ENCODE measurements at regions not wholly inside any gene's neighbourhood (a gene's known extent, or its start where the extent isn't known, plus 50 kb on each side); places are given as distances from the start of the nearest gene placed in this dataset.

- WGBS: 63% methylated on average over 2 of the region's 2 CpGs
- no peak for DNase-seq (ENCODE audit: low read depth in 6 of 9, low spot score in 9 of 9)
- no peaks in the 10 kb centered on the region for H3K4me1 ChIP-seq (ENCODE audit: control insufficient read depth in 2 of 2, insufficient read depth in 2 of 2, low read length in 2 of 2)
- H3K9me3 ChIP-seq (ENCODE audit: control insufficient read depth in 2 of 2, insufficient read depth in 1 of 2, low read length in 1 of 2): no peaks in the 10 kb centered on the region
- no peaks in the 10 kb centered on the region for H3K36me3 ChIP-seq (ENCODE audit: control insufficient read depth in 2 of 2, insufficient read depth in 2 of 2, low read length in 1 of 2)
- no peaks in the 10 kb centered on the region for H3K27me3 ChIP-seq (ENCODE audit: control insufficient read depth in 2 of 2, insufficient read depth in 1 of 2, low read length in 1 of 2)
- H3K27ac ChIP-seq (ENCODE audit: low read depth in 1 of 2, low read length in 1 of 2): no peak overlapping the region
- H3K4me3 ChIP-seq (ENCODE audit: low read length in 2 of 2): no peak overlapping the region
These were observed 187.4 kb downstream of the KLHL28 start for GRCh38 chr14:44774396-44774795.

DNA sequence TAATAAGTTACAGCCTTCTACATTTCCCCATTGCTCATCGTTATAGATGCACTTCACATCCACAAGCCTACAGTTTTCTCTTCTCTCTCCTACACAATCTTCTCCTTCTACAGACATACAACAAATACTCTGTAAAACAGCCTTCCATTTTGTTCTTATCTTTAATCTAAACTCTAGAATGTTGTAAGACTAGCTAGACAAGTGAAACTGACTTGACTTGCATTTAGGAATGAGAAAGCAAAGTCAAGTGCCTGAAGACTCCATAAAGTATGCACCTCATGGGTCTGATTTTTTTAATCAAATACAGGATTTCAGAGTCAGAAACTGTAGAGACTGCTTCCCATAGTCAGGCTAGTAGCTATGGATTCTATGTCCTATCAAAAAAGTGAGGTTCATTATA is 190.3 kb downstream of the KLHL28 start:
- H3K9me3 ChIP-seq (ENCODE audit: control insufficient read depth in 2 of 2, insufficient read depth in 1 of 2, low read length in 1 of 2): no peaks in the 10 kb centered on the region
- no peaks in the 10 kb centered on the region for H3K36me3 ChIP-seq (ENCODE audit: control insufficient read depth in 2 of 2, insufficient read depth in 2 of 2, low read length in 1 of 2)
- no peaks in the 10 kb centered on the region for H3K27me3 ChIP-seq (ENCODE audit: control insufficient read depth in 2 of 2, insufficient read depth in 1 of 2, low read length in 1 of 2)
- H3K4me3 ChIP-seq (ENCODE audit: low read length in 2 of 2): no peak overlapping the region
- WGBS: 91% methylated on average over 1 of the region's 1 CpG
- no peak for DNase-seq (ENCODE audit: low read depth in 6 of 9, low spot score in 9 of 9)
- no peaks in the 10 kb centered on the region for H3K4me1 ChIP-seq (ENCODE audit: control insufficient read depth in 2 of 2, insufficient read depth in 2 of 2, low read length in 2 of 2)
- no peak overlapping the region for H3K27ac ChIP-seq (ENCODE audit: low read depth in 1 of 2, low read length in 1 of 2)

- 90% methylated on average over 3 of the region's 3 CpGs for WGBS
- no peaks in the 10 kb centered on the region for H3K27me3 ChIP-seq (ENCODE audit: control insufficient read depth in 2 of 2, insufficient read depth in 1 of 2, low read length in 1 of 2)
- no peak overlapping the region for H3K27ac ChIP-seq (ENCODE audit: low read depth in 1 of 2, low read length in 1 of 2)
- no peaks in the 10 kb centered on the region for H3K4me1 ChIP-seq (ENCODE audit: control insufficient read depth in 2 of 2, insufficient read depth in 2 of 2, low read length in 2 of 2)
- no peaks in the 10 kb centered on the region for H3K9me3 ChIP-seq (ENCODE audit: control insufficient read depth in 2 of 2, insufficient read depth in 1 of 2, low read length in 1 of 2)
- no peaks in the 10 kb centered on the region for H3K36me3 ChIP-seq (ENCODE audit: control insufficient read depth in 2 of 2, insufficient read depth in 2 of 2, low read length in 1 of 2)
- no peak overlapping the region for H3K4me3 ChIP-seq (ENCODE audit: low read length in 2 of 2)
- no peak for DNase-seq (ENCODE audit: low read depth in 6 of 9, low spot score in 9 of 9)
These were observed 191.5 kb downstream of the KLHL28 start for GRCh38 chr14:44770201-44770600.

GRCh38 chr14:44768935-44769334 is 192.8 kb downstream of the KLHL28 start:
- Histone ChIP-seq H3K4me1 (ENCODE audit: control insufficient read depth in 2 of 2, insufficient read depth in 2 of 2, low read length in 2 of 2) (no peaks in the 10 kb centered on the region), H3K27me3 (ENCODE audit: control insufficient read depth in 2 of 2, insufficient read depth in 1 of 2, low read length in 1 of 2) (no peaks in the 10 kb centered on the region), H3K4me3 (ENCODE audit: low read length in 2 of 2) (no peak overlapping the region), H3K27ac (ENCODE audit: low read depth in 1 of 2, low read length in 1 of 2) (no peak overlapping the region), H3K36me3 (ENCODE audit: control insufficient read depth in 2 of 2, insufficient read depth in 2 of 2, low read length in 1 of 2) (no peaks in the 10 kb centered on the region), H3K9me3 (ENCODE audit: control insufficient read depth in 2 of 2, insufficient read depth in 1 of 2, low read length in 1 of 2) (no peaks in the 10 kb centered on the region)
- 79% methylated on average over 1 of the region's 1 CpG for WGBS
- no peak for DNase-seq (ENCODE audit: low read depth in 6 of 9, low spot score in 9 of 9)

- Histone ChIP-seq H3K4me3 (ENCODE audit: low read length in 2 of 2) (no peak overlapping the region), H3K27me3 (ENCODE audit: control insufficient read depth in 2 of 2, insufficient read depth in 1 of 2, low read length in 1 of 2) (no peaks in the 10 kb centered on the region), H3K4me1 (ENCODE audit: control insufficient read depth in 2 of 2, insufficient read depth in 2 of 2, low read length in 2 of 2) (no peaks in the 10 kb centered on the region), H3K36me3 (ENCODE audit: control insufficient read depth in 2 of 2, insufficient read depth in 2 of 2, low read length in 1 of 2) (no peaks in the 10 kb centered on the region), H3K9me3 (ENCODE audit: control insufficient read depth in 2 of 2, insufficient read depth in 1 of 2, low read length in 1 of 2) (no peaks in the 10 kb centered on the region), H3K27ac (ENCODE audit: low read depth in 1 of 2, low read length in 1 of 2) (no peak overlapping the region)
- 88% methylated on average over 5 of the region's 5 CpGs for WGBS
- DNase-seq (ENCODE audit: low read depth in 6 of 9, low spot score in 9 of 9): no peak
These were observed 194.0 kb downstream of the KLHL28 start for GRCh38 chr14:44767646-44768173.

DNA sequence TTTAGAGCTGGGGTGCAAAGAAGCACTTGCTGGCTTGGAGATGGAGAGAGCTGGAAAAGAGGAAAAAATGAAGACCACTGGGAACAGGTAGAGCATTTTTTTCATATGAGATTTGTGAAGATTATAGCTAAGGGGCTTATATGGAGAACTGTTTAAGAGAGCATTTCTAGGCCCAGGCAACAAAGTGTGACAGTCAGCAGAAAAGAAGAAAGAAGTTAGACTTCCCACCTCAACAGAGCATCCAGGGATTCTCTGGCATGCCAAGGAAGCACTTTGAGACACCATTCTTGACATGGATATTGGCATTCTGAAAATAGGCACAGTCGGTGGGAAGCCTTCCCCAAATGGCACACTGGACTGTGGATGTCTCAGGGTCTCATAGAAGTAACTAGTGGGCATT is 195.5 kb downstream of the KLHL28 start:
- Histone ChIP-seq H3K9me3 (ENCODE audit: control insufficient read depth in 2 of 2, insufficient read depth in 1 of 2, low read length in 1 of 2) (no peaks in the 10 kb centered on the region), H3K36me3 (ENCODE audit: control insufficient read depth in 2 of 2, insufficient read depth in 2 of 2, low read length in 1 of 2) (no peaks in the 10 kb centered on the region), H3K4me3 (ENCODE audit: low read length in 2 of 2) (no peak overlapping the region), H3K4me1 (ENCODE audit: control insufficient read depth in 2 of 2, insufficient read depth in 2 of 2, low read length in 2 of 2) (no peaks in the 10 kb centered on the region), H3K27ac (ENCODE audit: low read depth in 1 of 2, low read length in 1 of 2) (no peak overlapping the region), H3K27me3 (ENCODE audit: control insufficient read depth in 2 of 2, insufficient read depth in 1 of 2, low read length in 1 of 2) (no peaks in the 10 kb centered on the region)
- DNase-seq (ENCODE audit: low read depth in 6 of 9, low spot score in 9 of 9): no peak
- WGBS: 89% methylated on average over 1 of the region's 1 CpG

GRCh38 chr14:44763356-44763755 is 198.4 kb downstream of the KLHL28 start:
- no peak for DNase-seq (ENCODE audit: low read depth in 6 of 9, low spot score in 9 of 9)
- no peaks in the 10 kb centered on the region for H3K27me3 ChIP-seq (ENCODE audit: control insufficient read depth in 2 of 2, insufficient read depth in 1 of 2, low read length in 1 of 2)
- no peaks in the 10 kb centered on the region for H3K36me3 ChIP-seq (ENCODE audit: control insufficient read depth in 2 of 2, insufficient read depth in 2 of 2, low read length in 1 of 2)
- H3K9me3 ChIP-seq (ENCODE audit: control insufficient read depth in 2 of 2, insufficient read depth in 1 of 2, low read length in 1 of 2): no peaks in the 10 kb centered on the region
- no peak overlapping the region for H3K4me3 ChIP-seq (ENCODE audit: low read length in 2 of 2)
- no peaks in the 10 kb centered on the region for H3K4me1 ChIP-seq (ENCODE audit: control insufficient read depth in 2 of 2, insufficient read depth in 2 of 2, low read length in 2 of 2)
- 97% methylated on average over 1 of the region's 1 CpG for WGBS
- no peak overlapping the region for H3K27ac ChIP-seq (ENCODE audit: low read depth in 1 of 2, low read length in 1 of 2)

DNA sequence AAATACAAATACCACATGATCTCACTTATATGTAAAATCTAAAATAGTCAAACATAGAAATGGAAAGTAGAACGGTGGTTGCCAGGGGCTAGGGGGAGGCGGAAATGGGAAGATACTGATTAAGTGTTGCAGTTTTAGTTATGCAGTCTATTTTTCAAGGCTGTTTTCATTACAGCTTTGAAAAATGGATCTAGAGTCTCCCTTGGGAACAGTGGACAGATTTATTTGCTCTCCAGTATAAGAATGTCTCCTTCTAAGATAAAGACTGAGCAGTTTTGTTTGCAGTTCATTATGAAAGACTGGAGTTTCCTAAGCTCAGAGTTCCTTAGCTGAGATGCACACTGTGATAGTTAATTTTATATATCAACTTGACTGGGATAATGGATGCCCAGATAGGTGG is 202.5 kb downstream of the KLHL28 start:
- 93% methylated on average over 2 of the region's 2 CpGs for WGBS
- Histone ChIP-seq H3K4me3 (ENCODE audit: low read length in 2 of 2) (no peak overlapping the region), H3K36me3 (ENCODE audit: control insufficient read depth in 2 of 2, insufficient read depth in 2 of 2, low read length in 1 of 2) (no peaks in the 10 kb centered on the region), H3K4me1 (ENCODE audit: control insufficient read depth in 2 of 2, insufficient read depth in 2 of 2, low read length in 2 of 2) (no peaks in the 10 kb centered on the region), H3K9me3 (ENCODE audit: control insufficient read depth in 2 of 2, insufficient read depth in 1 of 2, low read length in 1 of 2) (no peaks in the 10 kb centered on the region), H3K27me3 (ENCODE audit: control insufficient read depth in 2 of 2, insufficient read depth in 1 of 2, low read length in 1 of 2) (no peaks in the 10 kb centered on the region), H3K27ac (ENCODE audit: low read depth in 1 of 2, low read length in 1 of 2) (no peak overlapping the region)
- DNase-seq (ENCODE audit: low read depth in 6 of 9, low spot score in 9 of 9): no peak

GRCh38 chr14:44756554-44756953 is 205.2 kb downstream of the KLHL28 start:
- Histone ChIP-seq H3K4me3 (ENCODE audit: low read length in 2 of 2) (no peak overlapping the region), H3K9me3 (ENCODE audit: control insufficient read depth in 2 of 2, insufficient read depth in 1 of 2, low read length in 1 of 2) (no peaks in the 10 kb centered on the region), H3K36me3 (ENCODE audit: control insufficient read depth in 2 of 2, insufficient read depth in 2 of 2, low read length in 1 of 2) (no peaks in the 10 kb centered on the region), H3K4me1 (ENCODE audit: control insufficient read depth in 2 of 2, insufficient read depth in 2 of 2, low read length in 2 of 2) (no peaks in the 10 kb centered on the region), H3K27me3 (ENCODE audit: control insufficient read depth in 2 of 2, insufficient read depth in 1 of 2, low read length in 1 of 2) (no peaks in the 10 kb centered on the region), H3K27ac (ENCODE audit: low read depth in 1 of 2, low read length in 1 of 2) (no peak overlapping the region)
- DNase-seq (ENCODE audit: low read depth in 6 of 9, low spot score in 9 of 9): no peak
- 92% methylated on average over 3 of the region's 3 CpGs for WGBS

DNA sequence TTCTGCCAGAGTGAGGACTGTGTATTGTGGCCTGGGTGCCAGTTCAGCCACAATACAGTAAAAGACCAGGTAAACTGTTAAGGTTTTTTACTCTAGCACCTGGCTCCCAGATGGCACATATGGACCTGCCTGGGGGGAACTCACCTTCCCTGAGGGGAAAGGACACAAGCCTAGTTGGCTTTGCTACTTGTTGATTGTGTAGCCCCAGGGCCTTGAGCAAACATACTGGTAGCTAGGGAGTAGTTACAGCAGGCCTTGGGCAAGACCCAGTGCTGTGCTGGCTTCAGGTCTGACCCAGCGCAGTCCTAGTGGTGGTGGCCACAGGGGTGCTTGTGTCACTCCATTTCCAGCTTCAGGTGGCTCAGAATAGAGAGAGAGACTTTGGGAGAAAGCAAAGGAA is 216.4 kb downstream of the KLHL28 start:
- WGBS: 95% methylated on average over 1 of the region's 1 CpG
- Histone ChIP-seq H3K4me1 (ENCODE audit: control insufficient read depth in 2 of 2, insufficient read depth in 2 of 2, low read length in 2 of 2) (no peaks in the 10 kb centered on the region), H3K36me3 (ENCODE audit: control insufficient read depth in 2 of 2, insufficient read depth in 2 of 2, low read length in 1 of 2) (no peaks in the 10 kb centered on the region), H3K4me3 (ENCODE audit: low read length in 2 of 2) (no peak overlapping the region), H3K27ac (ENCODE audit: low read depth in 1 of 2, low read length in 1 of 2) (no peak overlapping the region), H3K9me3 (ENCODE audit: control insufficient read depth in 2 of 2, insufficient read depth in 1 of 2, low read length in 1 of 2) (peaks cover 0 to 8% of the 10 kb centered on the region in 2 donors), H3K27me3 (ENCODE audit: control insufficient read depth in 2 of 2, insufficient read depth in 1 of 2, low read length in 1 of 2) (no peaks in the 10 kb centered on the region)
- DNase-seq (ENCODE audit: low read depth in 6 of 9, low spot score in 9 of 9): no peak
